Frontal cortex (tissue), 3 donors: ENCODE measurements at regions not wholly inside any gene's neighbourhood (a gene's known extent, or its start where the extent isn't known, plus 50 kb on each side); places are given as distances from the start of the nearest gene placed in this dataset.
A peak's percentile ranks its signal among the peaks of the same experiment; 100 is the strongest.

ENCODE experiments used
- DNase-seq, 2 donors: peaks; one replicate each; pipeline ENCODE4 v3.0.0; 2012; ENCODE audit warnings: low spot score in 2 of 2
- FAIRE-seq: peaks from 2 replicates; lab custom pipeline; 2012; peaks lifted over from hg19 to GRCh38; lab: Jason Lieb, UNC
- donor health status: control.
- donor health status: control.
- donor health status: control.

GRCh38 chr4:15130441-15130840 lies 128.2 kb downstream of the CPEB2 start:
- no peak for FAIRE-seq
- DNase-seq = peak in 1 of 2 donors; percentile 24

- no peak for FAIRE-seq
These were observed 129.3 kb downstream of the CPEB2 start for GRCh38 chr4:15131551-15131950.

DNA sequence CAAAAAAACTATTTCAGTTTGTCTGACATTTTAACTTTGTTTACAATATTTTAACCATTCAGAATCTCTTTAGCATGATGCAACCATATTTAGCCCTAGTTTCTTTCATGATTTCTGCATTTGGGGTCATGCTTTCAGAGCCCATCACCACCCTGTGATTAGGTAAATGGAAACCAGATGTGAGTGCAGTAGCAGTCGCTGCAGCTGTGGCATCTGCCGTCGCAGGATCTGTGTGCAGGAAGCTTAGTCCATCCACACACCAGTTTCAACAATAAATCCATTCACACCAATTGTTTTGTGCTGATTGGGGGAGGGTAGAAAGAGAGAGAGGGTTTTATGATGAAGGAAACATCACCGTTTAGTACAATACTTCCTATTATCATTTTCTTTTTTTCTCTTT lies 130.5 kb downstream of the CPEB2 start:
- DNase-seq (peak; percentile 22), FAIRE-seq (peak; percentile 24)

More at GRCh38 chr4:15131551-15131950, 129.3 kb downstream of the CPEB2 start:
- DNase-seq = no peak

DNA sequence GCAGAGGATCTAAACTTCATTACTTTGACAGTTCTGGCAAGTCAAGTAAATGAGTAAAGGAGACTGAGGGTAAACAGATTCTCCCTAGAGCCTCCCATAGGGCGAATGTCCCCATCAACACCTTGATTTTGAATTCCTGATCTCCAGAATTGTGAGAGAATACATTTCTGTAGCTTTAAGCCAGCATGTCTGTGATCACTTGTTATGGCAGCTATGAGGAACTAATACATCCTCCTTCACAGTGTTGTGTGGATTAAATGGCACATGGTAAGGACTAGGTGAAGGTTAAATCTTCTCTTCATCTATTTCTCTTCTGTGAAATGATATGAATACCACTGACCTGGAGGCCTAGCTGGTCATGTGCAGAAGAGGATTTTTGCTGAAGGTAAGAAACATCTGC lies 137.3 kb downstream of the CPEB2 start:
- DNase-seq = no peak
- no peak for FAIRE-seq

DNA sequence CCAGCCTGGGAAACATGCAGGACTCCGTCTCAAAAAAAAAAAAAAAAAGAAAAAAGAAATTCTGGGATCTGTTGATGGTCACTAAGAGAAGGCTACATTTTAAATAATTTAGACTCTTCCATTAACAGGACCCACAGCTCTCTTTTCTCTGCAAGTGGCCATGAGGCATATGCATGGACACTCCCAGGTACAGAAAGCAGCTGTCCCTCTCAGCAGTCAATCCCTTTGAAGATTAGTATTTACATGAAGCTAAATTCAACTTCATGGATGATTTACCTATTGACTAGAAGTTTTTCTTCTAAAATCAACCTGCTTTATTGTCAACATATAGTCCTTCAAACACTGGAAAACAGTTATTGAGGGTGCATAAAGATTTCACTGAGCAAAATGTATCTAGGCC lies 139.9 kb downstream of the CPEB2 start:
- FAIRE-seq = no peak
- no peak for DNase-seq

DNA sequence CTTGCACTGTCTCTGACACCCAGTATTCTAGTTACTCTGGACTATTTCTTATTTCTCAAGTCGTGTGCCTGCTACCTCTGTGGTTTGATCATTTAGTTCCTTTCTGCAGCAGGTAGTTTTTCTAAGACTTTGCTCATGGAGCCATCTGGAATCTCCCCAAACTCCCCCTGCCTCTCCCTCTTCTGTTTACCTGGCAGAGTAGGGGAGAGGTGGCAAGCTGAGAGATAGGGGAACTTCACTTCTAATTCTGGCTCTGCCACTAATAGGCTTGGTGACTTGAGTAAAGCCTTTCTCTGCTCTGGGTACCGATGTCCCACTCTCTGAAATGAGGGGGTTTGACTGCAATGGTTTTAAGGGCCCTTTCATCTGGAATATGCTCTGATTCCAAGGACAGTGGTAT lies 141.3 kb downstream of the CPEB2 start:
- FAIRE-seq (no peak), DNase-seq (no peak)

GRCh38 chr4:15144249-15144966 lies 142.1 kb downstream of the CPEB2 start:
- FAIRE-seq = no peak
- DNase-seq = no peak

DNA sequence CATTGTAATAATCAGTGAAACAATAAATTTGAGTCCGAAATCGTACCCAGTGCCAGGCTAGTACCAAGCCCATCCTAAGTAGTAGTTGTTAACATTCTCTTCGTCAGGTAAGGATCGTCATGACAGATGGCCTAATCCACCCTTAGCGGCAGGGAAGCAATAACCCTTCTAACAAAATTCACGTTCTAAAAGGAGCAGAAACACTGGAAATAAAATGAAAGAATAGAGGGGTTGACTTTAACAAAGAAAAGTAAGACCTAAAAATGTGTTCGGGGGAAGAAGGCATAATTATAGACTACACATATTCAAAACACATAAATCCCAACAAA lies 142.7 kb downstream of the CPEB2 start:
- no peak for FAIRE-seq

GRCh38 chr4:15145709-15146108 lies 143.4 kb downstream of the CPEB2 start:
- DNase-seq (no peak), FAIRE-seq (no peak)

More for the DNA sequence above, 142.7 kb downstream of the CPEB2 start:
- DNase-seq = no peak

DNA sequence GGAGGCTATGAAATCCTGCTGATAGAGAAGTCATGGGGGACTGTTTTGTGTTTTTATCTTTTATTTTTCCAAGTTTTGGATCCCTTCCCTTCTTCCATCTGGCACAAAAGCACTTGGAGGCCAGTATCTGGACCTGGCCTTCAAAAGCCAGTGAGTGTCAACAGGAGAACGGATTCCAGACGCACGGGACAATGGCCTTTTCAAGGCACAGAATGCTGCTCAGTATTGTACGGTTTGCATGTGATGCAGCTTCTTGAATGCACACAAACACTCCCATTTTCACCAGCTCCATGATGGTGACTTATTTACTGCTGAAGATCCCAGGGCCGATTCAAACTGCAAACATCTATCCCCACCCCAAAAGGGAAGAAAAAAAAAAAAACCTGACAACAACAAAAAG lies 145.4 kb downstream of the CPEB2 start:
- no peak for DNase-seq
- peak; percentile 8 for FAIRE-seq

DNA sequence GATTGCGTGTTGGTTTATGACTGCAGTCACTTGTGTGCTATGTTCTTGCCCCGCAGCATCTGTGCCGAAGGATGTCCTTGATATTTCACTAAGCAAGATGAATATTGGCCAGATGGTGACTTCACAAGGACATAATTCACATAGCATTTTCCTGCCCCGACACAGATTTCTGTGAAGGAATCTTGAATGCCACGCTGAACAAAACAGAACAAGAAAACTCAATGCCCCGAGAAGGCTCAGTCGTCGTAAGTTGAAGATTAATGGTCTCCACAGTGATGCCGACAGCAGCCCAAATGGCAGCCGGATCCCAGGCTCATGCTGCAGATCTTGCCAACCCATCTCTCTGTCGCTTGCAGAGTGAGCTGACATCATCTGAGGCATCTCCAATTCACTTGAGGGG lies 145.9 kb downstream of the CPEB2 start:
- DNase-seq = no peak
- FAIRE-seq = no peak

GRCh38 chr4:15148691-15149090 lies 146.4 kb downstream of the CPEB2 start:
- FAIRE-seq (no peak), DNase-seq (no peak)

GRCh38 chr4:15149234-15149838 lies 147.1 kb downstream of the CPEB2 start:
- DNase-seq = no peak
- FAIRE-seq = no peak

DNA sequence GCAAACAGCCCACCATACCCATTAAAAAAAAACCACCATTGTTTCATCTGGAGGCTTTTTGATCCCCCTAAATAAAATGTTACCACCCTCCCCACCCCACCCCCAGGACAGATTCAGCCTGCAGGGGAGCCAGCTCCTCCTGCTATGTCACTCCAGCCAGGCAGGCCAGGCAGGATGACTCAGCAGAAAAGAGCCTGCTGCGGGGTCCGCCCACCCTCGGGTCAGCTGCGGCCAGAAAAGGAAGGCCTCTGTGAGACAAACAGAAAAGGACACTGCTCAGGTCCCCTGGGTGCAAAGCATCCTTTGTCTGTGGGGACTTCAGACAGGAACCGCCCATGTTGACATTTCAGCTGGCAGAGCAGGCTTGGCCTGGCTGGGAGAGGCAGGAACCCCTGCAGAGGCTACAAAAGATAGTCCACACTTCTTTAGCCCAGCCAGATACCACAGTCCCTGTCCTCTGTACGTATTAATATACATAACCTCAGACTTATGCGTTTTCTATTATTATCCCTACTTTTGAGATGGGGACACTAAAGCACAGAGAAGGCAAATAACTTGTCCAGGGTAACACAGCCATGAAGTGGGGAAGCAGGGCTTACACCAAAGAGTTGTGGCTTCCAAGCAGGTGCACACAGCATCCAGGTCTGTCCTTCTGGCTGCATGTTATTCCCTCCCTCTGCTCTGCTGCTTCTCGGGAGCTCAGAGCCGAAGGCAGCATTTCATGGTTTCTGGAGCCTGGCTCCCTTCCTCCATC lies 147.7 kb downstream of the CPEB2 start:
- peak; percentile 21 to 54 for DNase-seq
- FAIRE-seq = no peak

GRCh38 chr4:15150631-15151030 lies 148.3 kb downstream of the CPEB2 start:
- no peak for DNase-seq
- FAIRE-seq = no peak

GRCh38 chr4:15151033-15151432 lies 148.8 kb downstream of the CPEB2 start:
- FAIRE-seq (no peak), DNase-seq (no peak)

- FAIRE-seq = no peak
- DNase-seq = no peak
These were observed 151.4 kb downstream of the CPEB2 start for GRCh38 chr4:15153662-15154061.

GRCh38 chr4:15158406-15159091 lies 156.3 kb downstream of the CPEB2 start:
- DNase-seq (no peak), FAIRE-seq (no peak)

DNA sequence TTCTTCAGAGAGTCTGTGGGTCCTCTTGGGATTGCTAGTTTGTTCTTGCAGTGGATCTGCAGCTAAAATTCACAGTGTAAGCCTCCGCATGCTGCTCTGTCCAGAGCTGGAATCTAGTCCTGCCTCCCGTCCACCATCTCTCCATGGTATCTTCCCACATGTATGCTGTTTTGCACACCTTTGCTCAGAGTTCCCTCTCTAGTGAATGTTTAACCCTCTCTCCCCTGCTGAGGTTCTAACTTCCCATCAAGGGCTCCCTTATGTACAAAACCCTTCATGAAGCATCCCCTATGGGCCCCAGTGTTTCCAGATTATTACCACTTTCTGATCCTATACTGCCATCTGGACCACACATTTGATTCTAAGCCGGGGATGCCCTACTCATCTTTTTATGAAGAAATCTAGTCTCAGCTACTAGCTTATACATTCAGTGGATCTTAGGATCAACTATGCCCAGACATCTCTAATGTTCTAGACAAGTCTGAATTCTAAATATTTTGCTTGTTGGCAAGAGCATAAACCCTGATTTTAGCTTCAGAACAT lies 157.3 kb downstream of the CPEB2 start:
- FAIRE-seq (no peak), DNase-seq (peak in 1 of 2 donors; percentile 12)

GRCh38 chr4:15161439-15161838 lies 159.2 kb downstream of the CPEB2 start:
- FAIRE-seq (no peak), DNase-seq (no peak)
